ENCODE measurements at regions not wholly inside any gene's neighbourhood (a gene's known extent, or its start where the extent isn't known, plus 50 kb on each side); places are given as distances from the start of the nearest gene placed in this dataset.

DNA sequence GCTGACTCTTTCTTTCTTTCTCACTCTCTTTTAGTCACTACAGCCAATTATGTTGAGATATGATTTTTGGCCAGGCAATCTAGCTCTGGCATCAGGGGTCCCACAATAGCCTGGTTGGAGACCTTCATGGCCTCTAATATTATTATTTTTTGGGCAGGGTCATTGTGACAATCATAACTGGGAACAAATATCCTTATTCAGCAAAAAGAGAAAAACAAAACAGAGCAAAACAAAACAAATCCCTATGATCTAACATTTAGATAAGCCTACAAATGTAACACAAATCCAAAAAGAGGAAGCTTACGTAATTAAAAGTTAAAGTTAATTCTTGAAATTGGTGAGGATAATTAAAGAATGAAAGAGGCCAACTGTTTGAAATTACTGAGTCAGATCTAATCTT is 640.0 kb downstream of the TUSC7 start:
- Mint-ChIP-seq H3K27ac (no peak overlapping the region), H3K4me1 (ENCODE audit: low read depth) (no peaks in the 10 kb centered on the region), H3K4me3 (no peak overlapping the region), H3K9me3 (ENCODE audit: insufficient read depth) (no peaks in the 10 kb centered on the region), H3K36me3 (ENCODE audit: low read depth) (no peaks in the 10 kb centered on the region), H3K27me3 (ENCODE audit: low read depth) (no peaks in the 10 kb centered on the region)
- ChIA-PET CTCF (no interaction called here), POLR2A (no interaction called here)
- no peak for DNase-seq
- ATAC-seq, result no peak

DNA sequence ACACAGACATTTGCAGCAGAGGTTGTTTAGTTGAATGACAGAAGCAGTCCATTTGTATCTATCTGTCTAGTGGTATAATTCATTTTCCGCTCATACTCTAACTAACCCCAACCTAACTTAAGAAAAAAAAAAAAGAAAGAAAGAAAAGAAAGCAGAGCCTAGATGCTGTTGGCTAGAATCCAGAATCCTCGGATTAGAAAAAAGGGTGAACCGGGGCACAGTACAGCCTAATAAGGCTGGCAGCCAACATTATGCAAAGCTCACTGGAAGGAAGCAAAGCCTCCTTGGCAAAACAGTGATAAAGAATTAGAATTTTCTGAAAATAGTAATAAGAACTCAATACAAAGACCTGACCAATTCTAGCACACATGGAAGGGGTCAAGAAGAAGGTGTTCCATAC is 640.8 kb downstream of the TUSC7 start:
- H3K27me3 Mint-ChIP-seq (ENCODE audit: low read depth), result no peaks in the 10 kb centered on the region
- H3K36me3 Mint-ChIP-seq (ENCODE audit: low read depth), result no peaks in the 10 kb centered on the region
- H3K4me3 Mint-ChIP-seq, result no peak overlapping the region
- no peaks in the 10 kb centered on the region for H3K4me1 Mint-ChIP-seq (ENCODE audit: low read depth)
- CTCF ChIA-PET, result no interaction called here
- no peak for DNase-seq
- POLR2A ChIA-PET, result no interaction called here
- H3K27ac Mint-ChIP-seq, result no peak overlapping the region
- H3K9me3 Mint-ChIP-seq (ENCODE audit: insufficient read depth), result no peaks in the 10 kb centered on the region
- no peak for ATAC-seq

DNA sequence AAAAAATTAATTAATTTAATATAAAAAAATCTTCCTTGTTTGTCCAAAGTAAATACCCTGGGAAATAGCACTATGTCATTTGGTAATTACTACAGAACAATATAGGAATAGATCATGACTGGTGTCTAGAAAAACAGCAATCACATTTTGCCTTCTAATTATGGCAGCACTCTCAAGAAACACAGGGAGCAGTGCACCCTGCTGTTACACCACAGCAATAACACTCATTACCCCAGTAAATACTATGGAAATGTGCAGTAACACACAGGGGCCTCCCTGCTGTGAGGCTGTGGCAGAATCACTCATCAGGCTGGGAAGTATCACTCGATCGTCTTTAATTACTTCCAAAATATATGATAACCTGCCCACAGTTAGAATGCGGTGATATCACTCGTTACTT is 646.0 kb downstream of the TUSC7 start:
- Mint-ChIP-seq H3K36me3 (ENCODE audit: low read depth) (no peaks in the 10 kb centered on the region), H3K9me3 (ENCODE audit: insufficient read depth) (peaks cover 4% of the 10 kb centered on the region), H3K4me1 (ENCODE audit: low read depth) (no peaks in the 10 kb centered on the region), H3K4me3 (no peak overlapping the region), H3K27me3 (ENCODE audit: low read depth) (no peaks in the 10 kb centered on the region), H3K27ac (no peak overlapping the region)
- no peak for DNase-seq
- ChIA-PET CTCF (no interaction called here), POLR2A (no interaction called here)
- ATAC-seq, result no peak

- no peak overlapping the region for H3K4me3 Mint-ChIP-seq
- no peaks in the 10 kb centered on the region for H3K4me1 Mint-ChIP-seq (ENCODE audit: low read depth)
- ChIA-PET CTCF (no interaction called here), POLR2A (no interaction called here)
- H3K27ac Mint-ChIP-seq, result no peak overlapping the region
- DNase-seq (no peak), ATAC-seq (no peak)
- peaks cover 4% of the 10 kb centered on the region for H3K9me3 Mint-ChIP-seq (ENCODE audit: insufficient read depth)
- no peaks in the 10 kb centered on the region for H3K36me3 Mint-ChIP-seq (ENCODE audit: low read depth)
- H3K27me3 Mint-ChIP-seq (ENCODE audit: low read depth), result no peaks in the 10 kb centered on the region
Observed at GRCh38 chr3:117356091-117356705, 646.6 kb downstream of the TUSC7 start.

- peaks cover 4% of the 10 kb centered on the region for H3K9me3 Mint-ChIP-seq (ENCODE audit: insufficient read depth)
- H3K36me3 Mint-ChIP-seq (ENCODE audit: low read depth), result no peaks in the 10 kb centered on the region
- H3K4me3 Mint-ChIP-seq, result no peak overlapping the region
- ATAC-seq, result no peak
- DNase-seq, result no peak
- no peak overlapping the region for H3K27ac Mint-ChIP-seq
- POLR2A ChIA-PET, result no interaction called here
- H3K27me3 Mint-ChIP-seq (ENCODE audit: low read depth), result no peaks in the 10 kb centered on the region
- no peaks in the 10 kb centered on the region for H3K4me1 Mint-ChIP-seq (ENCODE audit: low read depth)
- CTCF ChIA-PET, result no interaction called here
Observed at GRCh38 chr3:117358717-117359314, 649.2 kb downstream of the TUSC7 start.

DNA sequence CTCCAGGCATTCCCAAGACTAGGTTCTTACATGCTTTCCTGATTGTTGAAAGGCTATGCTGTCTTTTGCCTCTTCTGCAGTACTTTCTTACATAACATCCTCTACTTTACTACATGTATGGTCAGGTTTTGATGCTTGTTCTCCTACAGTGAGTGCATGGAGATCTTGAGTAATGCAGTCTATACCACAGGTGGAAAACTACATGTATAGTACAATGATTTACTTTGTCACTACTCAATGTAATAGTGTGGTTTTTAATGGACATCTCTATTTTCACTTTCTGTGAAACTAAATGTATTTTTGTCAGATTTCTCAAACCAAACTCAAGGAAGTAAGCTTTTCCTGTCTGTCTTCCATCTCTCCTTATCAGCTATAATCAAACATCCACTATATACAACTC is 657.0 kb downstream of the TUSC7 start:
- ChIA-PET CTCF (no interaction called here), POLR2A (no interaction called here)
- Mint-ChIP-seq H3K4me1 (ENCODE audit: low read depth) (no peaks in the 10 kb centered on the region), H3K9me3 (ENCODE audit: insufficient read depth) (no peaks in the 10 kb centered on the region), H3K36me3 (ENCODE audit: low read depth) (no peaks in the 10 kb centered on the region), H3K4me3 (no peak overlapping the region), H3K27me3 (ENCODE audit: low read depth) (no peaks in the 10 kb centered on the region), H3K27ac (no peak overlapping the region)
- no peak for ATAC-seq
- no peak for DNase-seq

- ChIA-PET CTCF (no interaction called here), POLR2A (no interaction called here)
- no peak for DNase-seq
- Mint-ChIP-seq H3K27me3 (ENCODE audit: low read depth) (no peaks in the 10 kb centered on the region), H3K4me1 (ENCODE audit: low read depth) (no peaks in the 10 kb centered on the region), H3K27ac (no peak overlapping the region), H3K9me3 (ENCODE audit: insufficient read depth) (peaks cover 3% of the 10 kb centered on the region), H3K4me3 (no peak overlapping the region), H3K36me3 (ENCODE audit: low read depth) (no peaks in the 10 kb centered on the region)
- no peak for ATAC-seq
Observed at GRCh38 chr3:117367861-117368260, 658.3 kb downstream of the TUSC7 start.

DNA sequence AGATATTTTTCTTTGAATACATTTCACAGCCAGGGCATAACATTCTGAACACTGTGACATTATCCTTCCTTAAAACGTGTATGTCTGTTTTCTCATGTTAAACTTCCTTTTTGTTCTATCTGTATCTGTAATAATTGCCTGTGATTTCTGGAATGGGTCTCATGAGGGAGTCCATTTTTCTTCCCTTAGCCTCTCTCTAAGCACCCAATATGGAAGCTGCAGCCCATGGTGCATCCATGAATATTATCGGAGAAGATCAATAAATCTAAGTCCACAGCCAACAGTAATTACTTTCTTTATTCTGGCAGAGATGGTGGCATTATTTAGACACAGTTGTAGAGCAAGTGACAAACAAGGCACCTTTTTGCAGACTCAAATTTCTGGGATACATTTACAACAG is 671.1 kb downstream of the TUSC7 start:
- ATAC-seq, result no peak
- no peaks in the 10 kb centered on the region for H3K4me1 Mint-ChIP-seq (ENCODE audit: low read depth)
- H3K27me3 Mint-ChIP-seq (ENCODE audit: low read depth), result no peaks in the 10 kb centered on the region
- ChIA-PET POLR2A (no interaction called here), CTCF (no interaction called here)
- no peaks in the 10 kb centered on the region for H3K36me3 Mint-ChIP-seq (ENCODE audit: low read depth)
- H3K9me3 Mint-ChIP-seq (ENCODE audit: insufficient read depth), result no peaks in the 10 kb centered on the region
- no peak for DNase-seq
- H3K27ac Mint-ChIP-seq, result no peak overlapping the region
- H3K4me3 Mint-ChIP-seq, result no peak overlapping the region

- DNase-seq (no peak), ATAC-seq (no peak)
- ChIA-PET POLR2A (no interaction called here), CTCF (no interaction called here)
- H3K27me3 Mint-ChIP-seq (ENCODE audit: low read depth), result no peaks in the 10 kb centered on the region
- H3K36me3 Mint-ChIP-seq (ENCODE audit: low read depth), result no peaks in the 10 kb centered on the region
- H3K4me3 Mint-ChIP-seq, result no peak overlapping the region
- no peaks in the 10 kb centered on the region for H3K4me1 Mint-ChIP-seq (ENCODE audit: low read depth)
- H3K9me3 Mint-ChIP-seq (ENCODE audit: insufficient read depth), result no peaks in the 10 kb centered on the region
- no peak overlapping the region for H3K27ac Mint-ChIP-seq
Observed at GRCh38 chr3:117393119-117393518, 683.5 kb downstream of the TUSC7 start.

- Mint-ChIP-seq H3K27ac (no peak overlapping the region), H3K4me3 (no peak overlapping the region), H3K27me3 (ENCODE audit: low read depth) (no peaks in the 10 kb centered on the region), H3K36me3 (ENCODE audit: low read depth) (no peaks in the 10 kb centered on the region), H3K9me3 (ENCODE audit: insufficient read depth) (no peaks in the 10 kb centered on the region), H3K4me1 (ENCODE audit: low read depth) (no peaks in the 10 kb centered on the region)
- DNase-seq, result no peak
- no peak for ATAC-seq
- ChIA-PET CTCF (no interaction called here), POLR2A (no interaction called here)
Observed at GRCh38 chr3:117398141-117398899, 688.7 kb downstream of the TUSC7 start.

DNA sequence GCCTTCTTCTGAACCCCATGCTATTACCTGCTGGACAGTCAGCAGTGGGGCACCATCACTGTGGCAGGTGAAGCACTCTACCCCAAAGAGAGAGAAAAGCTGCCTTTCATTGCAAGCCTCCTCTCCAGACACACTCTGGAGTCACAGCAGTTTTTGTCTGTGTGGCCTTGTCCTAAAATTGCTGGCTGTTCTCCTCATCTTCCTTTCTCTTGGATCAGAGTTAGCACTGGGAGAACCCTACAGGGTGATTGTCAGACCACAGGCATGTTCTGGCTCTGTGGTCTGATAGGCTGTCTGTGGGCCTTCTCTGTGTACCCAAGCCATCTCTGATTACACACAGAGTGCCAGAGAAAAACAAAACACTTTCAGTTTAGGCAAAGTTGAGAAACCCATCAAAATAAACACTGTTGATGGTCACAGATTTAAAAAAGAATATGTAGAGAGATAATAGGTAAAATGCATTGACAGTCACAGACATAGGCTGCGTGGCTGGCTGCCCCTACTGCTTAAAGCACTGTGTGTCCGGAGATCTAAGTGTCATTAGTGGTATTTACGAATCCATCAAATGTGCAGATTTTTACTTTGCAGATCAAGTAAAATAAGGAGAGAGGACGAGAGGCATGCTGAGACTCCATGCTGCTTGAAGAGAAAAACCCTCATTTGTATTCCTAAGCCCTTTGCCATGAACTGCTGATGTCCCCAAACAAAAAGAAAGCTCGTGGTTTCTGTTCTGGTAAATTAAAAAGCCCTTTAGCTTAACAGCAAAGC is 689.9 kb downstream of the TUSC7 start:
- no peak for DNase-seq
- POLR2A ChIA-PET, result no interaction called here
- Mint-ChIP-seq H3K27me3 (ENCODE audit: low read depth) (no peaks in the 10 kb centered on the region), H3K4me1 (ENCODE audit: low read depth) (no peaks in the 10 kb centered on the region), H3K36me3 (ENCODE audit: low read depth) (no peaks in the 10 kb centered on the region), H3K9me3 (ENCODE audit: insufficient read depth) (no peaks in the 10 kb centered on the region), H3K27ac (no peak overlapping the region), H3K4me3 (no peak overlapping the region)
- ATAC-seq, result no peak
- CTCF ChIA-PET, result no interaction called here

- no peak for DNase-seq
- no peak overlapping the region for H3K27ac Mint-ChIP-seq
- no peaks in the 10 kb centered on the region for H3K9me3 Mint-ChIP-seq (ENCODE audit: insufficient read depth)
- H3K4me1 Mint-ChIP-seq (ENCODE audit: low read depth), result no peaks in the 10 kb centered on the region
- H3K36me3 Mint-ChIP-seq (ENCODE audit: low read depth), result no peaks in the 10 kb centered on the region
- ChIA-PET CTCF (no interaction called here), POLR2A (no interaction called here)
- no peaks in the 10 kb centered on the region for H3K27me3 Mint-ChIP-seq (ENCODE audit: low read depth)
- no peak overlapping the region for H3K4me3 Mint-ChIP-seq
- ATAC-seq, result no peak
Observed at GRCh38 chr3:117400303-117400702, 690.7 kb downstream of the TUSC7 start.

All from activated CD8-positive, alpha-beta T cell treated with anti-CD3 and anti-CD28 coated beads, Interleukin-2, amount 10 ng/mL, durations not matched to agents 7 days and 5 days (primary cell).